Jurkat, Clone E6-1 (cell line): ENCODE measurements at regions not wholly inside any gene's neighbourhood (a gene's known extent, or its start where the extent isn't known, plus 50 kb on each side); places are given as distances from the start of the nearest gene placed in this dataset.

ENCODE experiments used
- DNase-seq: peaks from one replicate; pipeline ENCODE4 v3.0.0-alpha.2; 2011; ENCODE audit warnings: low read depth, low spot score
- H3K4me3 ChIP-seq: 2 replicates; pipeline ENCODE4 v1.5.1; 2011; ENCODE audit warnings: mild to moderate bottlenecking, low read length, control low read depth, moderate library complexity

DNA sequence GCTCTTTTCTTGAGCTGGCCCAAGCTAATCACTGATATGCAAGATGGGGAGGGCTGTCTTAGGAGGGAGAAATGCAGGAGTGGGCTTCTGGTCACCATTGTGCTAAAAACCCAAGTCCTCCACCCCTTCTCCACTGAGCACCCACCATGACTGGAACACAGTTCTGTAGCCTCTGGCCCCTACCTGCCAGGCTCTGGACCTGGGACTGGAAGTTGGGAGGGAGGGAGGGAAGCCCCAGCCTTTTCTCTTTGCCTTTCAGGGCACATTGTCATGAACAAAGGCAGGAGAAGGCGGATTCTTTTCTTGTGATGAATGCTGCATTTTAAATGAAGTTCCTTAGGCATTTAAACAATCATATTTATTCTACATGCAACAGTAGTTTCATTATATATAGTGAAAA is 559.1 kb upstream of the TRPC7 start:
- DNase-seq = no peak
- H3K4me3 ChIP-seq = no peak overlapping the region

DNA sequence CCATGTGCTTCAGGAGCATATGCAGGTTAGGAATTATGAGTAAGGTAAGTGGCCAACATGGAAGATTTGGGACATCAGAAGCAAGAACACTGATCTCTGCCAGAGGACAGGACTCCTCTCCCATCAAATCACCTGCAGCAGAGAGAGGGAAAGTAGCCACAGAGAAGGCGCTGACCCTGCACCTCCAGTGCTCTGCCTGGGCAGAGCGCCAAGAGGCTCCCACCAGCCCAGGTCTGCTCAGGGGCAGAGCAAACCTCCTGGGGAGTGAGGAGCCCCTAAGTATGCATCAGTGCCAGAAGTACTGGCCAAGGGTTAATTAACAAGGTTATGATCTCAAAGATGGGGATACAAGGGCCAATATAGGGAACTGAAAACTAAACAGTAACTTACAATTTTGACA is 545.3 kb upstream of the TRPC7 start:
- DNase-seq = no peak
- no peak overlapping the region for H3K4me3 ChIP-seq

DNA sequence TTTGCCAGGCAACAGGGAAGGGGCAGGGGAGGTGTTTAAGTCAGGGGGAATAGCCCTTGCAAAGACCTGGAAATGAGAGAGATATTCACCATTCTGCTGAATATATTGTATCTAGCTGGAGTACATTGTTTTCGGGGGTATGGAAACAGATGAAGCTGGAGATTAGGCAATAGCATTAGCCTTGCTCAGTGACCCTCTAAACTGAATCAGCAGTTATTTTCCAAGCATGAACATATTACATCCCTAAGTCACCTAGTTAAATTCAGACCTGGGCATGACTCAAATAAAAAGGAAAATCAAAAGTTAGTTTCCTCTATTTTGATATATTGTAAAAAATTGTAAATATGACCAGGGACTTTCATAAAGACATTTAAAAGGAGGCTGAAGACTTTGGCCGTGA is 544.6 kb upstream of the TRPC7 start:
- DNase-seq = no peak
- no peak overlapping the region for H3K4me3 ChIP-seq

DNA sequence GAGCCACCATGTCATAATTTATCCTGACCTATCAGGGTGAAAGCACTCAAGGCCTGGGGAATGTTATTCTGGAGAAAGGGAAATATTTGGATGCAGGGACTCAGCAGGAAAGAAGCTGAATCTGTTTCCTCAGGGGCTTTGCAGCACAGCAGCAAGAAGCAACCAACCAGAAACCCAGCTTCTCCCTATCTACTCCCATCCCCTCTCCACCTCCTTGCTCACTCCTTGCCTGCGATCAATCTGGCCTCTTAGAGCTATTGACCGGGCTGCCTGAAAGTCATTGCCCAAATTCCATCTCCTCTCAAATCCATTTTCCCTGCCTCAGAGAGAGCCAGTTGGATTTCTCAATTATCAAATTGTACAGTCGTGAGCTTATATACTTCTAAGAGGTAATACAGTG is 542.0 kb upstream of the TRPC7 start:
- H3K4me3 ChIP-seq = no peak overlapping the region
- no peak for DNase-seq

GRCh38 chr5:136906545-136906944 is 541.2 kb upstream of the TRPC7 start:
- H3K4me3 ChIP-seq = no peak overlapping the region
- no peak for DNase-seq

DNA sequence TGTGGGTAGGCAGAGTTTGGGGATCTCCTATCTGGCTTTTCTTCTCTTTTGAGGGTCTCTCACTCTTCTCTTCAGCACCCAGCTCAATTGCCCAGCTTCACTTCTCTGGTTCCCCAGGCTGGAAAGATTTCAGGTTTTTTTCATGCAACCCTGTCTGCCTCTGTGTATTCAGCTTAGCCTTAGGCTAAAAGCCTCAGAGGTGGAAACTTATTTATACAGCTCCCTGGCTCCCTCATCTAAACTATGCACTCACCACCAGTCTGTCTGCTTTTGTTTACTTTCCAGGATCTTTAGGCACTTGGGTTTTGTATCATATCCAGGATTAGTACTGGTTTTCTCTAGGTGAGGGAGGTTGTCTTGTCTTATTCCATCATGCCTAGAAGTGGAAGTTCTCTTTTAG is 540.2 kb upstream of the TRPC7 start:
- DNase-seq = no peak
- H3K4me3 ChIP-seq = no peak overlapping the region

DNA sequence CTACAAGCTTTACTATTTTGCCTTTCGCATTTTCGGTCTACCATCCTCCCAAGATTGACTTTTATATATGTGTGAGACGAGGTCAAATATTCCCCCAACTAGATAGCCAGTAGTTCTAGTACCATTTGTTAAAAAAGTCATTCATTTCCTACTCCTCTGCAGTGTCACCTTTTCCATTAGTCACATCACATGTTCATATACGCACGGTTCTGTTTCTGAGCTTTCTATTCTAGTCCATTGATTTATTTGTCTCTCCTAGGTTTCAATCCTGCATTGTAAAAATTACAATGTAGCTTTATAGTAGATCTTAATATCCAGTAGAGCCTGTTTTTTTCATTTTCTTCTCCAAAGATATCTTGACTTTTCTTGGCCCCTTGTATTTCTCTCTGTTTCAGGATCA is 528.7 kb upstream of the TRPC7 start:
- H3K4me3 ChIP-seq = no peak overlapping the region
- no peak for DNase-seq

DNA sequence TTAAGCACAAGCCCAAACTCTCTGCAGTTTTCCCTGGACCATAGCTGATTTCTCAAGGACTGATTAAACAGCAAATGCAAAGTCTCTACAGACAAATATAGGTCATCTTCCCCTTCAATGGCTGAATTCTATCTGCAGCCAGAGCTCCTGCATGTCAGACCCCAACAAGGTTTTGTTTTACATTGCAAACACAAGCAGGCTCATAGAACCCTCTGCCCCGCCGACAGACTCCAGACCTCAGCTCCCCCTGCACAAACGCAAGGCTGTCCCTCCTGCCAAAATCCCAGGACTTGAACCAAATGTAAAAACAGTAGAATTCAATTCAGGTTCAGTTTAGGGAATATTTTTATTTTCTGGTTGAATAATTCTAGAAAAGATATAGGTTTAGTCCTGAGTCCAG is 526.7 kb upstream of the TRPC7 start:
- no peak overlapping the region for H3K4me3 ChIP-seq
- no peak for DNase-seq

DNA sequence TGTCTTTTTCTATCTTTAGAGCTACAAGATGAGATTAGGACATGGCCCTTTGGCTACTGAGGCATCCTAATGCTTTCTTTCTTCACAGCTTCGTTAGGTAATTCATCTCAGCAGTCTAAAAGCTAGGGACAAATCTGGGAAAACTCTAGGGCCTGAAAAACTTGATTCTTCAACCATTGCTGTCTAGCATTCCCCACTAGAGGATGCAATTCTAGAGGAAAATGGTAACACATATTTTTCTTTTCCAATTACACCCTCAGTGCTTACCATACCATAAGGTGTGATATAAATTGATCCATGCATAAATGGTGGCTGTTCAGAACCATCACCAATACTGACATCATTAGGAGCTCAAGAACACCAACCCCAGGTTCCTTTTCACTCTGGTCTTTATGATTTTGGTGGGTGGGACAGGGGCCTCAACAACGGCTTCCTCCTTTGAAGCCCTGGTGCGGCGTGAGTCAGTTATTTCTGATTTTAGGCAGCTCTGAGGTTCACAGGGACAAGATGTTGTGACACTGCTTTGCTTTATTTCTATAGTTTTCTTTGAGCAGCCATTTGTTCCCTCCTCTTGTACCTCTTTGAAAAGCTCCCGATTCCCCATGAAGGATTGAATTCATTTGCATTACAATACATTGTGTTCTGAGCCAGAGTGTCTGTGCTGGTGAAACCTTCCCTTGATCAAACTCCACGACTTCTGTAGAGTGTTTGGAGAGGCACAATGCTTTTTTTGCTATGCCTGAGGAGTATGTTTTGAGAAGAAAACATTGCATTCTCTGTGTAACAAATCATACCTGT is 526.0 kb upstream of the TRPC7 start:
- DNase-seq = no peak
- H3K4me3 ChIP-seq = no peak overlapping the region

- H3K4me3 ChIP-seq = no peak overlapping the region
- DNase-seq = no peak
Observed at GRCh38 chr5:136890431-136891148, 525.2 kb upstream of the TRPC7 start.

GRCh38 chr5:136886608-136887007 is 521.3 kb upstream of the TRPC7 start:
- no peak for DNase-seq
- H3K4me3 ChIP-seq = no peak overlapping the region

DNA sequence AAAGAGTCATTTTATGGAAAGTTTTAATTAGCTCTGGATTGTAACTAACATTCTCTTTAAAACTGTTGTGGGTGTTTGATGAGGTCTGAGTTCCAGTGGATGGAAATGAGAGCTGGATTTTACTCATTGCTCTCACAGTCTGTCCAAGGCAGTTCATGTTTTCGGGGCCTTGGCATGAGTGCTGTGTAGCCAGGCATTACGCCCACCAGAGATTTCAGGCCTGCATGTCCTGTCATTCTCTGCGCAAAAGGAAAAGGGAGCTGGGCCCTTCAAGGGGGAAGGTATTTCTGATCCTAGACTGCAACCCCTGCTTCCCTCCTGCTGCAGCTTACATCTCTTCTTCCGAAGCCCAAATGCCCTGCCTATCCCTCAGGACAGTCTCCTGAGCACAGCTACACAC is 499.6 kb upstream of the TRPC7 start:
- no peak for DNase-seq
- no peak overlapping the region for H3K4me3 ChIP-seq

GRCh38 chr5:136856648-136857047 is 491.3 kb upstream of the TRPC7 start:
- no peak overlapping the region for H3K4me3 ChIP-seq
- no peak for DNase-seq

GRCh38 chr5:136853971-136854370 is 488.6 kb upstream of the TRPC7 start:
- no peak overlapping the region for H3K4me3 ChIP-seq
- DNase-seq = no peak

DNA sequence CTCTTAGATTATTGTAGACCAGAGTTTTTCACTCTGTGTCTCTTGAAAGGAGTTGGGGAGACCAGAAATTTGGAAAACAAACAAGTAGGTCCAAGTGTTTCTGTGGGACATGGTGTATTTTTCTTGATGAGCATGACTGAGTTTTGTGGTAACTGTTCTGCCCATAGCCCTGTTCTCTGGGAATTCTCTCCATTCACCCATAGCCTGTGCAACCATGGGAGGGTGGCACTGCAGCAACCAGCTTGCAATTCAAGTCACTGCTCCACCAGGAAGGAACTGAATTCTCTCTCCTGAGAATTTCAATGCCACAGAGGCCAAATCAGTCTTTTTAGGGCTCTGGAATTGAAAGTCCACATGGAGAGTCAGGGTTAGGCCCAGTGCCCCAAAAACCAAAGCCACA is 475.3 kb upstream of the TRPC7 start:
- no peak for DNase-seq
- no peak overlapping the region for H3K4me3 ChIP-seq

DNA sequence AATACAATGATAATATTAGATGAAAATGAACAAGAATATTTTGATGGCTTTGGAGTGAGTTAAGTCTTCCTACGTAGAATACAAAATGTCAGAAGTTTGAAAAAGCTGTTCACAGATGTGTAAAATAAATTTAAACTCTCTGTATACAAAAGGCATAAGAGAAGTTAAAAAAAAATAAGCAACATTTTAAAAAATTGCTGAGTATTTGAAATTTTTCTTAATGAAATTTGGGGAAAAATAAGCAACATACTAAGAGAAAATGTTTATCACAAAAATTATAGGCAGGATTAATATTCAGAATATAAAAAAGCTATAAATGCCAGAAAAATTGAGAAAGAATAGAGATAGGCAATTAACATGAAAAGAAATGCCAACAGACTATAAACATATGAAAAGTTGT is 470.7 kb upstream of the TRPC7 start:
- no peak for DNase-seq
- no peak overlapping the region for H3K4me3 ChIP-seq

GRCh38 chr5:136820848-136821247 is 455.5 kb upstream of the TRPC7 start:
- no peak overlapping the region for H3K4me3 ChIP-seq
- DNase-seq = no peak

DNA sequence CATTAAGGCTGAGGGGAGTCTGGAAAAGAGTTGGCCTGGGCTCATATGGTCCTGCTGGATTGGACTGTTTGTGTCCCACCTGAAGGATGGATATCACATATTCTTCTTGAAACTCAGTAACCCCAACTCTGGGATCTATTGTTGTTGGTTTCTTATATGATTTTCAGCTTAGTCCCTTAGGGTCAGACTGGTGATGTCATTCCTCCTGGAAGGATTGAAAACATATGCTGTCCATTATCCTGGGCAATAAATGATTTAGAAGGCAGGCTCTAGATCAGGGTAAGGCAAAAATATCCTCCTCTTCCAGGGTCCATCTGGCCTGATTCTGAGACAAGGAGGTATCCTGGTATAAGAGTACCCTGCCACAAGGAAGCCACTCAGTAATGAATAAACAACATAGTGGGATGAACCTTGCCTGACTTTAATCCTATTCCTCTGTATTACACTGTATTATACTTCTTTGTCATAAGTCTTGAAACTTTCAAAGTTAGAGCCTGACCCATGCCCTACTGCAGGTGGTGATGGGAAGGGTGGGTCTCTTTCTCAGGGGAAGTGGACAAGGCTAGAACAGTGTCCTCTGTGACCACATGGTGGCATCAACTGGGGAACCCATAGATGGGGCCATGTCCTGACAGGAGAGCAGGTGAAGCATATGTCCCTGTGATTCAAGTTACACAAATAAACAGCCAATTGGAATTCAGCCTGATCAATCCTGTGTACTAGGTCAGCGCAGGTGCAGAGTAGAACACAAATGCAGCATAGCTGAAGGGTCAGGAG is 454.4 kb upstream of the TRPC7 start:
- no peak overlapping the region for H3K4me3 ChIP-seq
- no peak for DNase-seq

- H3K4me3 ChIP-seq = no peak overlapping the region
- no peak for DNase-seq
Observed at GRCh38 chr5:136816327-136816726, 451.0 kb upstream of the TRPC7 start.
